DOHH2 (cell line): ENCODE measurements at regions not wholly inside any gene's neighbourhood (a gene's known extent, or its start where the extent isn't known, plus 50 kb on each side); places are given as distances from the start of the nearest gene placed in this dataset.
"Not testable (repeated sequence)": the region's sequence is repeated elsewhere in the genome, so short reads cannot be mapped to it uniquely, and the experiment has no call there.

Experiments used
- CTCF ChIP-seq: fragments of 200-600 bp; sonication (generic); IDR thresholded peaks from one replicate; pipeline ENCODE4 v1.5.1; 2014; ENCODE audit warnings: antibody characterized with exemption, mild to moderate bottlenecking, low read depth, low read length; ENCODE audit not compliant: poor library complexity, severe bottlenecking
- EZH2phosphoT487 ChIP-seq: fragments of 200-600 bp; sonication (generic); IDR thresholded peaks from 2 replicates; pipeline ENCODE4 v1.6.1; 2017; ENCODE audit warnings: borderline replicate concordance, mild to moderate bottlenecking, antibody characterized with exemption, low read length, moderate library complexity, mixed read lengths

DNA sequence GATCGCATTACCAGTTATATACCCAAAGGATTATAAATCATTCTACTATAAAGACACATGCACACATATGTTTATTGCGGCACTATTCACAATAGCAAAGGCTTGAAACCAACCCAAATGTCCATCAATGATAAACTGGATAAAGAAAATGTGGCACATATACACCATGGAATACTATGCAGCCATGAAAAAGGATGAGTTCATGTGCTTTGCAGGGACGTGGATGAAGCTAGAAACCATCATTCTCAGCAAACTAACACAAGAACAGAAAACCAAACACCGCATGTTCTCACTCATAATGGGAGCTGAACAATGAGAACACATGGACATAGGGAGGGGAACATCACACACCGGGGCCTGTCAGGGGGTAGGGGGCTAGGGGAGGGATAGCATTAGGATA is 495.8 kb downstream of the AACS start:
- TF ChIP-seq EZH2phosphoT487, CTCF: not testable (repeated sequence)
